Mucosa of descending colon (tissue), 3 donors: ENCODE measurements at regions not wholly inside any gene's neighbourhood (a gene's known extent, or its start where the extent isn't known, plus 50 kb on each side); places are given as distances from the start of the nearest gene placed in this dataset.
A peak's percentile ranks its signal among the peaks of the same experiment; 100 is the strongest.
"Not testable (repeated sequence)": the region's sequence is repeated elsewhere in the genome, so short reads cannot be mapped to it uniquely, and the experiment has no call there.

ENCODE experiments used
- ATAC-seq: fragments of 200-7000 bp; cut with Tn5 transposase; one replicate; pipeline ENCODE4 v1.9.1; 2020; ENCODE audit warnings: mild to moderate bottlenecking, moderate library complexity
- DNase-seq, 3 donors: peaks; one replicate each; pipeline ENCODE4 v3.0.0-alpha.2; 2020
- H3K36me3 ChIP-seq: fragments of 200-600 bp; one replicate; pipeline ENCODE4 v1.8.0; 2021; ENCODE audit warnings: low read depth, mild to moderate bottlenecking
- H3K4me1 ChIP-seq: fragments of 200-600 bp; one replicate; pipeline ENCODE4 v1.8.0; 2021; ENCODE audit warnings: low read depth, mild to moderate bottlenecking
- H3K4me3 ChIP-seq: fragments of 200-600 bp; one replicate; pipeline ENCODE4 v1.8.0; 2021; ENCODE audit warnings: mild to moderate bottlenecking
- H3K9me3 ChIP-seq: fragments of 200-600 bp; one replicate; pipeline ENCODE4 v1.8.0; 2021; ENCODE audit warnings: mild to moderate bottlenecking
- CTCF ChIP-seq: fragments of 200-600 bp; IDR thresholded peaks from one replicate; pipeline ENCODE4 v1.8.0; 2022; ENCODE audit warnings: antibody characterized with exemption, mild to moderate bottlenecking
- intact Hi-C, 2 donors: fragments of 100-400 bp; cut with DNase I in 1 of 2; cut with micrococcal nuclease in 1 of 2; formaldehyde crosslinking; loops; one replicate each; pipeline versions ENCODE4 v1.11.0 to v1.11.1; 2022; cut with DNase I, micrococcal nuclease
- donor health status: DM: no; HTN: no; CAD: no; lungs with moderate emphysema.
- donor health status: DM: no; HTN: no; CAD: no.
- donor health status: DM: no; HTN: yes; CAD: no.

- H3K9me3 ChIP-seq = no peaks in the 10 kb centered on the region
- ATAC-seq (no peak), DNase-seq (no peak)
- no peak for TF ChIP-seq CTCF
- intact Hi-C loops = no loop called here
- H3K4me1 ChIP-seq = no peaks in the 10 kb centered on the region
- no peak overlapping the region for H3K4me3 ChIP-seq
- no peaks in the 10 kb centered on the region for H3K36me3 ChIP-seq
These were observed 718.5 kb downstream of the SMARCA1 start for GRCh38 chrX:128804828-128805227.

- Histone ChIP-seq H3K4me3 (no peak overlapping the region), H3K9me3 (no peaks in the 10 kb centered on the region), H3K36me3 (no peaks in the 10 kb centered on the region), H3K4me1 (no peaks in the 10 kb centered on the region)
- no peak for TF ChIP-seq CTCF
- no peak for DNase-seq
- ATAC-seq = peak; percentile 32
- intact Hi-C loops = no loop called here
These were observed 723.2 kb downstream of the SMARCA1 start for GRCh38 chrX:128800138-128800537.

- H3K9me3 ChIP-seq, H3K4me1 ChIP-seq, H3K4me3 ChIP-seq, ATAC-seq, H3K36me3 ChIP-seq, intact Hi-C loops: not testable (repeated sequence)
- DNase-seq = peak in 1 of 3 donors; percentile 19
These were observed 730.9 kb upstream of the ACTRT1 start for GRCh38 chrX:128783139-128783538.

- Histone ChIP-seq H3K4me1 (no peaks in the 10 kb centered on the region), H3K4me3 (no peak overlapping the region), H3K9me3 (no peaks in the 10 kb centered on the region), H3K36me3 (no peaks in the 10 kb centered on the region)
- ATAC-seq = peak; percentile 78
- intact Hi-C loops = no loop called here
- TF ChIP-seq CTCF = no peak
- DNase-seq = peak in 2 of 3 donors; percentile 33 to 64
These were observed 729.3 kb upstream of the ACTRT1 start for GRCh38 chrX:128781506-128781905.

GRCh38 chrX:128780934-128781333 lies 728.7 kb upstream of the ACTRT1 start:
- Histone ChIP-seq H3K4me3 (no peak overlapping the region), H3K9me3 (no peaks in the 10 kb centered on the region), H3K4me1 (no peaks in the 10 kb centered on the region), H3K36me3 (no peaks in the 10 kb centered on the region)
- no peak for ATAC-seq
- TF ChIP-seq CTCF = no peak
- peak in 1 of 3 donors; percentile 19 for DNase-seq
- intact Hi-C loops = no loop called here

- Histone ChIP-seq H3K9me3 (no peaks in the 10 kb centered on the region), H3K36me3 (no peaks in the 10 kb centered on the region), H3K4me3 (no peak overlapping the region), H3K4me1 (no peaks in the 10 kb centered on the region)
- DNase-seq (no peak), ATAC-seq (peak; percentile 33)
- no peak for TF ChIP-seq CTCF
- intact Hi-C loops = no loop called here
These were observed 717.3 kb upstream of the ACTRT1 start for GRCh38 chrX:128769495-128769894.
